ENCODE measurements at regions not wholly inside any gene's neighbourhood (a gene's known extent, or its start where the extent isn't known, plus 50 kb on each side); places are given as distances from the start of the nearest gene placed in this dataset.

DNA sequence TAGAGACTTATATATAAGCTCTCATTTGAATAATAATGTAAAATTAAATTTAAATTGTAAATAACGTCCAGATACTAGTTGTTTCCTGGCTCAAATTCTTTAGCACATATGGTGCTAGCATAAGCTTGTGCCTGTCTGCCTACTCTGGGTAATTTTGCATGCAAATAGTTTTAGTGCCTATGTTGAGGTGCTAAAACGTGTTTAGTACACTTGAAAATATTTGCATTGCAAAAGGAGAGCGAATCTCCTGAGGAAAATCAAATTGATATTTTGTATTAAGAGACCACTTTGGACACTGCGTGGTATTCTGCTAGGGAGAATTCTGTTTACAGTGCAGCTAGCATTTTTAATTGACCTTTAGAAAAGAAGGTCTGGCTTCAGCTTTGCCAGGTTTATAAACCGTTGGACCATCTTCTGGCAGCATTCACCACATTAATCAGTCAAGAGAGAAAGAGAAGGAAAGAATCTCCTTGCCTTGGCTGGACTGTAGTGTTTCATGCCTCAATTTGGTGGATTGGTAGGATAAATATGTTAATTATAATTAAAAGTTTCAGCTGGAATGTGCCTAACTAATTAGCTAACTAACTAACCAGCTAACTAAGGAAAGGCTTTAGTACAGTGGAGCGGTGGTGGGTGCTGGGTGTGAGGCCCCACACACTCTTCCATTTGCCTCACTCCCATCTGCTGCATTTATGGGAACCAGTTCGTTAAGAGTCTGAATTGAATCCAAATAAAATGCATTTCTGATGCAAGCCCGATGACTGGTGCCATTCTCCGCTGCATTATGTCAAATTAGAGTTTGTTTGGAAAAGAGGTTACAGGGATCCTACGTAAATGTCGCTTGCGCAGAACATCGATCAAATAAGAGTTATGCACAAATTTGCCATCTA lies 150.1 kb upstream of the MPDZ start:
- DNase-seq: no peak

DNA sequence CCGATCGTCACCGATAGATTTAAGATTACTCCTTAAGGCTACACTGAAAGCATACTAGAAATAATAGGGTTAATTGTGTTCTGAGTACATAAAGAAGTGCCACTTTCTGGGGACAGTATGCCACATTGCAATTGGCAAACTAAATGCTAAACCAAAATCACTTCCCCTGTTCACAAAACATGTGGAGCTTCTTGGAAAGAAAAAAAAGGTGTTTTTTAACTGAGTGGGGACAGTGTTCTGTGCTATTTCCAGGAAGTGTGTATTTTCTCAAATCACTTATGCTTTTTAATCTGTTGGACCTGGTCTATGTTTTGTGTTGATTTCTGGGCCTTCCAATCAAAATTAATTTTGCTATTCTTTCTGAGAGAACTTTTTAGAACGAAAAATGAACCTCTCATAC lies 149.3 kb upstream of the MPDZ start:
- no peak for DNase-seq

DNA sequence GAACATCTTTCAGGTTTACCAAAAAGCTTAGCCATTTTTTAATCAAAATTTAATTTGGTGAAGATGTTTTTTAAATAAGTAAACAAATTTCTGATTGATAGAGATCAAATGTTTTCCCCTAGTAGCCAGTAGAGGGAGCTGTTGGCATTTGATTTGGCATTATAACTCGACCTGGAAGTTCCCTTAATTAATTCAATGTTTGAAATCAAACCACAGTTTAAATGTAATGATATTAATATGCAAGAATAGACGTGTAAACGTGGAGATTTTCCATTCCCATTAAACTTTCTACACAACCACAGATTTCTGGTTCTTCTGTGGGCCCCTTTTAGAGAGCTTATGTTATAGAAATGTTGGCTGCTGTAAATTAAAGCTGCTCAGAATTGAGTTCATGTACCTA lies 148.1 kb upstream of the MPDZ start:
- no peak for DNase-seq

DNA sequence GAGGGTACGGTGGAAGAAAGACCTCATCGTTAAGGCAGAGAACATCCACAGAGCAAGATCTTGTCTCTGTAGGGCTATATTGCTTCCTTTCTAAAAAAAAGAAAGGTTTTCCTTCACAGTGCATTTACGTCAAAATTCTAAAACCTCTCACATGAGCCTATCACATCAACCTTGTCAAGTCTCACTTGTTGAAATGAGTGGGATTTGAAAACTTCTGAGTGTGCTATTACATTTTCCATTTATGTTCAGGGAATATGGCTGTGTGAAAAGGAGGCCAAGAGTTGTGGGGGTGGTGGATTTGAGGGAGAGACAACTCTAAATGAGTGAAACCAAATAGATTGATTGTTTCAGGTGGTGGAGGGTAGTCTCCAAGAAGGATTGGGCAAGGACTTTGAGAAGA lies 147.1 kb upstream of the MPDZ start:
- DNase-seq: no peak

DNA sequence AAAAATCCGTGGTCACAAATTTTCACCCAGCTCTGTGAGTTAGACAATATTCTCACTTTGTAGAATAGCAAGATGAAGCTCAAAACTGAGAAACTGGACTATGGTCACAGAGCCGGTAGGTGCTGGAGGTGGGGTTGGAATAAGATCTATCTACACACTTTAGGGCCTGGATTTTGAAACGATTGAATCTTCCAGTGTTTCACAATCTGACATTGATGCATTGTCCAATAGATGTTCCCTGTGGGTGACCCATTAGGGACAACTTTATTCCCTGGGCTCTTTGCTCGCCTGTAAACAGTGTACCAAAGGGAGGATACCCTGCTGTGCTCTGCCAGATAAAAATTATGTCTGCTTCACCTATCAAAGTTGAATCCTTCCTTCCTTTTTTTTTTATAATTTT lies 145.4 kb upstream of the MPDZ start:
- no peak for DNase-seq

DNA sequence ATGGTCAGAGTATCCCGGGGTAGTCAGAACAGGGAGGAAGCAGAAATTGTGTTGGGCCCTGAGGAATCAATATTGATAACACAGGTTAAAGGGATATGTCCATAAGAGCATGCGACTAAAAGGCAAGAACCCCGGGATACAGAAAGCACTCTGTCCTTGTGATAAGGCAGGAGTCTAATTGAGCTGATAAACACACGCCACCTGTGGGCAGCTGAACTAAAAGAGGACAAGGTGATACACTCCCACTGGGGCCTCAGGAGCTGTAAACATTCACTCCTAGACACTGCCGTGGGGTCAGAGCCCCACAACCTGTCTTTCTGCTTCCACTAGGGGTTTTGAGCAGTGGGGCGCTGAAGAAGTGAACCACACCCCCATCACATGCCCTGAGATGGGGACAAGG lies 144.7 kb upstream of the MPDZ start:
- DNase-seq: no peak

DNA sequence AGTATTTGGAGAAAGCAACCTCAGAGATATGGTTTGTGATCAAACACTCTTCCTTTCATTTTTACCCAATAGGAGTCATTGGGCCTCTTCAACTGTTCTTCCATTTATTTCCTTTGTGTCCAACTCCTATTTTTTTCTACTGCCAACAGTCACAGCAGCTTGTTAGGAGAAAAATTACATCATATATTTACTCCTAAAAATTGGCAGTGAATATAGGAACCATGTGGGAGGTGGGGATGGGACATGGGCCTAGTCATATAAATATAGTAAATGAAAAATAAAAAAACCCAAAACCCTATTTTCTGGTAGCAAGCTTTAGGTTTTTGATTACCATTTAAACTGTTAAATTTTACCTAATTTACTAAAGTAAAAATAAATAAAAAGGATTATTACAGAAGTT lies 134.9 kb upstream of the MPDZ start:
- no peak for DNase-seq

DNA sequence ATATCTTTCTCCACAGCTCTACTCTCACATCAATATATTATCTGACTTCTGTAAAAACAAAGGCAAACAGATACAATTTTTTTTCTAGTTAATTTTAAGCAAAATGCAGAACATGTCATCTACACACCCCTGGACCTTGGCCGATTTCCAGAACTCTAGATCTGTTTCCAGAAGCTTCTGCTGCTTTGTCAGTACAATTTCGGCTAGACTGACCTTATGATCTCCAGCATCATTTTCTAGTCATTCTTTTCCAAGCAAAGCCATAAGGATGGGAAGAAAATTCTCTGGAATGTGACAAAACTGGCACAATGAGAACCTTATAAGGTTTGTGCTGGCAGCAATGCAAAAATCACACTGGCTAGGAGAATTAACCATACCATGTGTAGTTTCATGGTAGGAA lies 132.8 kb upstream of the MPDZ start:
- no peak for DNase-seq

DNA sequence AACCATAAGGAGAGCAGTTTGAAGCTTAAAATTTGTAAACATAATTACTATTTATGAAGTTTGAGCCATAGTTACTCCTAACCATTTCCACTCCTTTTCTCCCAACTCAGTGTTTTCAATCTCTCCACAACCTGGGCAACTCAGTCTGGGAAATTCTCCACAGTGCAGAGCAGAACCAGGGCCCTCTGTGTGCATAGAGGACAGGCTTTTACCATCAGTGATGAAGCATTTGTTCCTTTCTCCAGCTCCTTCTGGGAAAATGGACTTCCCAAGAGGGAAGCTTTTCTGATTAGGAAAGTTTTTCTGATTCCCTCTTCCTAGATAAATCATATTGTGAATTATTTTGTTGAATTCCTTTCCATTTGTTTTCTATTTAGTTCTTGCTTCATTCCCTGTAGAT lies 132.3 kb upstream of the MPDZ start:
- DNase-seq: no peak

DNA sequence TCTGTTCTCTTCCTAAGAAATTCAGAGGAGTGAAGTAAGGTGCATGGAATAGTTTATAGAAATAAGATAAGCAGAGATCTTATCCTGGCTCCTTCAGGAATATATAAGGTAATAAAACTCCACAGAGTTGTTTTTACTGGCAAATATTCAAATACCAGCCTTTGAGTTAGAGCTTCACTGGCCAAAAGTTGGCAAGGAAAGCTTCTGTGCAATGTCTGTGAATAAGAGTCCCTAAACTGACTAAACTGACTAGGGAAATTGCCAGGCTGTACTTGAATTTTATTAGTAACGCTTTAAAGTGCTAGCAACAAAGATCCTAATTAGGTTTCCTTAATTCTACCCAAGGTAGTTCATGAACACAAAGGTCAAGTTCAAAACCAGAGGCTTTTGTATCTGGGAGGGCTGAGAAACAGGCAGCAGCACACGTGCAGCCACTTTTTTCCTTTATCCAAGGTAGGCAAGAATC lies 131.1 kb upstream of the MPDZ start:
- DNase-seq: no peak

DNA sequence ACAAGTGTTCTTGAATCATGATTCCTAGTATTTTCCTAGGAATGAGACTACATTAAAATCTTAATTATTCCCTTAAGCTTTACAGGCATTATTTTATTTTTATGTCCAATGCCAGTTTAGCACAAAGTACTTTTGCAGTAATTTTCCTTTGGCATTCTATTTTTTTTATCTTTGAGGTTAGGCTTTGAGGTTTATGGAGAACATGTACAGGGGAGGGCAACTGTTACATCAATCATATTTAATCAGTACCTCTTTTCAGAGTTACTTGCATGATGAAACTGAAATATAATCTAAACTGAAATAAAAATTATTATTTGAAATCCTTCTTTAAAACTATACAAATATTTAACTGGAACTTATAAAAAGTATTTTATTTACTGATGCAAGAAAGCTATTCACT lies 118.2 kb upstream of the MPDZ start:
- no peak for DNase-seq

DNA sequence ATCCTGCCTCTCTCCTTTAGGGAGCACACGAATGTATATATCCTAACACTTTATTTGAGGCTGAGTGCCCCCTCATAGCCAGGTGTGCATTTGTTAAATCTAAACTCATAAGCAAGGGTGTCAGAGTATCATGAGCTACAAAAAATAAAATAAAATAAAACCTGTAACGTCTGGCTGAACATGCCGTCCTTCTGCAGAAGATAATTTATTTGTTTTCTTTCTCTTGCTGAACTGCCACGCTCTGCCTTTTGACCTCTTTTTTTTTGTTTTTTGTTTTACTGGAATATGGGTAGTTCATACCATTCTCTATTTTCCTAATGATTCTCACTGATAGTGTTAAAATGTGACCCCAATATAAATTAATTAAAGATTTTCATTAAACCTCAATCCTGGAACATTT lies 117.7 kb upstream of the MPDZ start:
- no peak for DNase-seq

DNA sequence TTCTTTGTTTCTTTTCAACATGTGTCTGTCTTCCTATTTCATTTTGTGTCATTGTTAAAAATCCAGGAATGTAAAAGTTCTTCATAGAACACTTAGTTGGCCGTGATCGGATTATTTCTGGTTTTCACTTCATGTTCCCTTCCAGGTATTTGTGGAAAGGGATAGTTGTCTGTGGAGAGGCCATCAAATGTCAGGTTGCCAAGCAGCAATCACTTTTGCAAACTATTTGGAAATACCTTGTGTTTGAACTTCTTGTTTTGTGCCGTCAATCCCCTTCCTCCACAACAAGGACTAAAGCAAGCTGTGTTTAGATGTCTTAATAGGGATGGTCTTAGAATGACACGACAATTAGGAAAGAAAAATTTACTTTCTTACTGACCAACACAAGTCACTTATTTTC lies 116.9 kb upstream of the MPDZ start:
- no peak for DNase-seq

DNA sequence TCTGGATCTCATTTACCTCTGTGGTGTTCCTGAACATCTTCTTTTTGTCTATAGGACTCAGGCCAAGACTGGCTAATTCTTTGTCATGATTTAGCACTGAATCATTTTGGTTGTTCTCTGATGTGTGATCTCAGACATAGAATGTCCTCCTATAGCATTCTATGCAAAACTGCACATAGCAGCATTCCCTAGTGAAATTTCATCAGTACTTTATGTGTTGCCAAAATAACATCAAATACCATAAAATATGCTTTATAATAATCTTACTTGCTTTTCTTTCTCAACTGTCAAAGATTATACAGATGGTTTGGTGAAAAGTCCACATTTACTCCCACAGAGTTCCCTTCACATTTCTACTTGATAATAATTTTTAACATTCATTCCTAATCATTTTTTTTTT lies 115.7 kb upstream of the MPDZ start:
- no peak for DNase-seq

DNA sequence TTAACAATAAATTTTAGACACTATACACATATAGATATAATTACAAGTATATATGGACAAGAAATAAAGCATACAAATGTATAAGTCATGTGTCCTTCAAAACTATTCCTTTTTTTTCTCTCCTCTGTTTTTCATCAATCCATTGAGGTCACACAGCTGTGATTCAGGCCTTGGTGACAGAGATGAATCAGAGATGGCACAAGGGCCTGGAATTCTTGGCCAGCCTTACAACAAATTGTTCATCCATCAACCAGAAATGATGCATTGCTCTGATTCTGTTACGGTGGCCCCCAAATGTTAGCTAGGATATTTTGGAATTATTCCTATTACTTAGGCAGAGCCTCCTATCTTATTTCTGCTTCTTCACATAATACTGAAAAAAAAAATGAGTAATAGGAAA lies 108.7 kb upstream of the MPDZ start:
- DNase-seq: no peak

DNA sequence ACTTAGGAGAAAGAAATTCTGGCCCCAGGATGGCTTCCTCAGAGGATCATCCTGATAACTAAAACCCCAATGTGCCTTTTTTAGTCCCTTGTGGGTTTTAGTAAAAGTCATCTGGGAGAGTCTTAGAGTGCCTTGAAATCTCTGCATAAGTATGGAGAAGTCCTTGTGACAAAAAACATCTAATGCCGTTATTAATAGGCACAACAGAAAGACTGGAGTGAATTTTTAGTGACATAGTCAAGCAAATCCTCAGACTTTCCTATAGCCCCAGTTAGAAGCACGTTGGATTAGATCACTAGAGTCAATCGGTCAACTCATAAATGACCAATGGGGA lies 108.2 kb upstream of the MPDZ start:
- DNase-seq: no peak

DNA sequence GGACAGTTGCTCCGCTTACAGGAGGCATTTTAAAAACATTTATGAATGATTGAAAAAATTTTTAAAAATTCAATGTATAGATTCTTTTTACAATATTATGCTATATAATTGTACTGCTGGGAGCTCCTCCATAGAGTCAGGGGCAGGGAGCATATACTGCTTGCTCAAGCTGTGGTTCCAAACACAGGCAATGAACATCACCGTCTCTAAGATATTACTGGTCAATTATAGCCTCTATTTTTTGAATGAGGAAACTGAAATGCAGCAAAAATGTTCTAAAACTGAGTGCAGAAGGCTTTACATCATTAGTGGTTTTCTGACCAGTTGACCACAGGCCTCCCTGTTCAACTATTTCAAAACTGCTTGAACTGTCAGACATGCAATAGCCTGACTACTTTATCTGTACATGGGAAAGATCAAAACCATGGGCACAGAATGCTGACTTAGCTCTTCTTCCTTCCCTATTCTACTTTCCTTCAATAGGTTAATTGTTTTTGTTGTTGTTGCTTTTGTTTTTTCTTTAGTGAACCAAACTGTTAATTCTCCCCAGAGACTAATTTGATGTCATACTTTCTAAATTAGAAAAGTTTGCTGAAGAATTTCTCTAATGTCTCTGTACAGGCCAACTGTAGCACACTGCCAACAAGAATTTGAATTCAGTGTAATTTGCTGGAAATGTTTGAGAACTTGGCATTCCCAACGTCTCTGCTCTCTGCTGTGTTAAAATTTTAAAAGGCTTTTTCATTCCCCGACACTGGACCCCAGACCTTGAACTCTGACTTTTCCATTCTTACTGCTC lies 107.6 kb upstream of the MPDZ start:
- DNase-seq: no peak

DNA sequence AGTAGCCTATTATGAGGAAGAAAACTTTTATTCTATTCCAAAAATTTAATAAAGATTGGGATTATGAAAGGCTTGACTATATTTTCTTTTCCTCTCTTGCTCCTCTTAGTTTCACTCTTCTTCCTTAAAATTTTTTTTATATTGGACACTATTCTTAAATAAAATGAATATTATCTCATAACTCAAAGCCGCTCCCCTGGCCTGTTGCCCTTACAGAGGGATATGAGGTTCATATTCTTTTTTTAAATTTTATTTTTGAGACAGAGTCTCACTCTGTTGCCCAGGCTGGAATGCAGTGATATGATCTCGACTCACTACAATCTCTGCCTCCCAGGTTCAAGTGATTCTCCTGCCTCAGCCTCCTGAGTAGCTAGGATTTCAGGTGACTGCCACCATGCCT lies 106.8 kb upstream of the MPDZ start:
- DNase-seq: no peak

DNA sequence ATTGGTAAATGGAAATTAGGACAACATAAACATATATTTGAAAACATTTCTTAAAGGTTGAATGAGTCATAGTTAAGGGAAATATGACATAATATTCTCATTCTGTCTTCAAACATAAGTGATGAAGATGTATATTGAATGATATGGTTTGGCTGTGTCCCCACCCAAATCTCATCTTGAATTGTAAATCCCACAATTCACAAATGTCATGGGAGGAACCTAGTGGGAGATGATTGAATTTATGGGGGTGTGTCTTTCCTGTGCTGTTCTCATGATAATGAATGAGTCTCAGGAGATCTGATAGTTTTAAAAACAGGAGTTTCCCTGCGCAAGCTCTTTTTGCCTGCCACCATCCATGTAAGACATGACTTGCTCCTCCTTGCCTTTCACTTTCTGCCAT lies 104.4 kb upstream of the MPDZ start:
- no peak for DNase-seq

DNA sequence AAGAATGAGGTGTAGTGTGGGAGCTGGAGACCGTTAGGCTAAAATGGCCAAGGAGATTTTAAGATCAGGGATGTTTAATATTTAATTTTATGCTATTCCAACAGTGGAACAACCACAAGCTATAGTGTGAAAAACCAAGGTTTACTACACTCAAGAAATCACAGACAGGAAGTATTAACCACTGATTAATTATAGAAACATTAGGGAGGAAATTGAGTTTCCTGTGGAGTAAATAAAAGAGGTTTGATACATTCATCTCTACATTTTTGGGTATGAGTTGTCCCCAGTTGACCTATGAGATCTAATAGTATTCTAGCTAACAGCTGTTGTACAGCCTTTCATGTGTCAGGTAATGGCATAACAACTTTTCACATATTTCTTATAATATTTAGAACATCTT lies 103.7 kb upstream of the MPDZ start:
- DNase-seq: no peak

DNA sequence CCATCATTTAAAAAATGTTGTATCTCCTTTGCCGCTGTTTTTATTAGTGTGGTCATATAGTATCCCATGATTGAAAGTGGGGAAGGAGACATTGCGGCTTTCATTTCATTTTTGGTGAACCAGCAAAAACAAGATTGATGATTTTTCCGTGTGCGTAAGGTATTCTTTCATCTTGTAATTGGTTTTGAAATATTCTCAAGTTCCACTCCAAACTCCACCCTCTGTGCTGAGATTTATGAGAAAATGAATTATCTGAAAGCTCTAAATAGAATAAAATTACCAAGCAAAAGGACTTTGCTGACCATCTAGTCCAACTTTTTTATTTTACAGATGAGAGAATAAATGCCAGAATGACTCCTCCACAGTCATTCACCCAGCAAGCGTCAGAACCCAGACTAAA lies 103.1 kb upstream of the MPDZ start:
- DNase-seq: no peak

DNA sequence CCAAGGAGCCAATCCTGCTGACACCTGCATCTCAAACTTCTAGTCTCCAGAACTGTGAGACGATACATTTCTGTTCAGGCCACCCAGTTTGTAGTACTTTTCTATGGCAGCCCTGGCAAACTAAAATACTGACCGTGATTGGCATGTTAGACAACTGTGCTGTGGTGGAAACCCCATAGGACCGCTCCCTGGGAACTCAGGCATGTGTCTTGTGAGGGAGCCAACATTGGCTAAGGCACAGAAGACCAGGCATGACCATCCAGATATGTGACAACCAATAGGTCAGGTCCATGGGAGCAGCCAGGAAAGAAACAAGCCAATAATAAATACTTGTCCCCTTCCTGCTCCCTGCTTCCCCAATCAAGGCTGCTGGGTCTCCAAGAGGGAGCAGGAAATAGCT lies 101.4 kb upstream of the MPDZ start:
- DNase-seq: no peak

DNA sequence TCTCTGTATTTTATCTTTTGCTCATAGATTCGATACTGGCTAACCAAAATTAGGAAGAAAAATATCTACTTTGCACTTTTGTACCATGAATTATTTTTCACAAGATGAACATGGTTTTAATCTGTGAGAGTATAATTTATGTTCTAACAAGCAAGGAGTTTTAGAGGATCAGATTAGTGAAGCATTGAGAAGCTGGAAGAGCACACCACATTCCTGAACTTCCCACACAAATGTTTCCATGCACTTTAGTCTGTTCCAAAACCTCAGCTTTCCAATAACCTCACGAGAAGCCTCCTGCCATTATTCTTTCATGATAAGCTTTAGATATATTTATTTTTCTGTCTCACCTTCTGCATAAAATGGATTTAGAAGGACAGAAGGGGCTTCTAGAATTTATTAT lies 98.7 kb upstream of the MPDZ start:
- no peak for DNase-seq

DNA sequence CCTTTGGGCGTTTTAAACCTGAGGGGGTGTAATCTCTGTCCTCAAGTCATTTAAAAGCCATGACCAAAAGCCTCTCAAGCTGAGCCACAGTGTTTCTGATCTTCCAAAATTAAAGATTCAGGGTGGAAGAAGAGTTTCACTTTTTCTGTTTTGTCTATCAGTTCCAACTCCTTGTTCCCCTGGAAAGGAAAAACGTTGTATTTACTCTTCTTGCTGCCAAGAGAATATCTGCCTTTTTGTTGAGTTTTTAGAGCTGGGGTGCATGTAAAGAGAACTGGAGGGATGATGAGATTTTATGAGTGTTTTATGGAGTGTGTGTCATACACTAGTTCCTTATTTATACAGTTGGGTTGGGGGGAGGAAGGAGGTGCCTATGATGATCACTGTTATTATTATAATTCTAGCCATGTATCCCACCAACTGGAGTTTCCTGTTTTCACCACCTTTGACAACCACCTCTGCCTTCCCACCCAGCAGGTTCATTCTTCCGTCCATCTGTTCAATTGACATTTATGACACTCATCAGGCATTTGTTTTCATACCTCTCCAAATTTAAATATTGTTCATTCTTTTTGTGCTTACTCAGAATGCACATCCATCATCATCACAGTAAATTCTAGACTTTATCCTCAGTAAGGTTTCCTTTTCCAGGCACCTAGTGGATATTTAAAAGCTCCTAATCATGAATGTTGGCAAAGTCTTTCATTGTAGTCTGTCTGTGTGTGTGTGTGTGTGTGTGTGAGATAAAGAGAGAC lies 97.9 kb upstream of the MPDZ start:
- no peak for DNase-seq
